GM23248 (cell line): ENCODE measurements at regions not wholly inside any gene's neighbourhood (a gene's known extent, or its start where the extent isn't known, plus 50 kb on each side); places are given as distances from the start of the nearest gene placed in this dataset.
"Not testable (repeated sequence)": the region's sequence is repeated elsewhere in the genome, so short reads cannot be mapped to it uniquely, and the experiment has no call there.

Source experiments
- DNase-seq: peaks from one replicate; pipeline ENCODE4 v3.0.0-alpha.2; 2015
- H2AFZ ChIP-seq: fragments of 200-600 bp; sonication (generic); 2 replicates; pipeline ENCODE4 v1.6.1; 2016; ENCODE audit warnings: antibody characterized with exemption
- H3F3A ChIP-seq: fragments of 200-600 bp; sonication (generic); 2 replicates; pipeline ENCODE4 v1.6.1; 2016; ENCODE audit warnings: mild to moderate bottlenecking, antibody characterized with exemption, mixed run types; ENCODE audit not compliant: insufficient read depth
- H3K27ac ChIP-seq: fragments of 200-600 bp; sonication (generic); 2 replicates; pipeline ENCODE4 v1.5.1; 2016; ENCODE audit warnings: mild to moderate bottlenecking
- H3K27me3 ChIP-seq: fragments of 200-600 bp; sonication (generic); replicated peaks from 2 replicates; pipeline ENCODE4 v1.6.1; 2016; ENCODE audit warnings: mild to moderate bottlenecking; ENCODE audit not compliant: insufficient read depth
- H3K36me3 ChIP-seq: fragments of 200-600 bp; sonication (generic); 2 replicates; pipeline ENCODE4 v1.6.1; 2016; ENCODE audit warnings: low read depth, mild to moderate bottlenecking
- H3K4me1 ChIP-seq: fragments of 200-600 bp; sonication (generic); 2 replicates; pipeline ENCODE4 v1.6.1; 2016; ENCODE audit warnings: mild to moderate bottlenecking; ENCODE audit not compliant: insufficient read depth
- H3K4me2 ChIP-seq: fragments of 200-600 bp; sonication (generic); one replicate; pipeline ENCODE4 v1.6.1; 2016; ENCODE audit warnings: mild to moderate bottlenecking; ENCODE audit not compliant: unreplicated experiment
- H3K4me3 ChIP-seq: fragments of 200-600 bp; sonication (generic); 2 replicates; pipeline ENCODE4 v1.5.1; 2016; ENCODE audit warnings: mild to moderate bottlenecking
- H3K79me2 ChIP-seq: fragments of 200-600 bp; sonication (generic); 2 replicates; pipeline ENCODE4 v1.6.1; 2016; ENCODE audit warnings: mild to moderate bottlenecking; ENCODE audit not compliant: insufficient read depth
- H3K9ac ChIP-seq: fragments of 200-600 bp; sonication (generic); 2 replicates; pipeline ENCODE4 v1.6.1; 2016; ENCODE audit warnings: mild to moderate bottlenecking
- H3K9me2 ChIP-seq: fragments of 200-600 bp; sonication (generic); 2 replicates; pipeline ENCODE4 v1.6.1; 2016; ENCODE audit warnings: mixed run types, mild to moderate bottlenecking, moderate library complexity; ENCODE audit not compliant: insufficient read depth
- H3K9me3 ChIP-seq: fragments of 200-600 bp; sonication (generic); one replicate; pipeline ENCODE4 v1.6.1; 2017; ENCODE audit warnings: low read depth
- H4K20me1 ChIP-seq: fragments of 200-600 bp; sonication (generic); 2 replicates; pipeline ENCODE4 v1.6.0; 2016; ENCODE audit not compliant: insufficient read depth
- EZH2 ChIP-seq: fragments of 200-600 bp; sonication (generic); IDR thresholded peaks from 2 replicates; pipeline ENCODE4 v1.6.1; 2018; ENCODE audit warnings: antibody characterized with exemption, mild to moderate bottlenecking; ENCODE audit not compliant: insufficient read depth, poor library complexity, severe bottlenecking
- EZH2phosphoT487 ChIP-seq: fragments of 200-600 bp; sonication (generic); IDR thresholded peaks from 2 replicates; pipeline ENCODE4 v1.6.1; 2018; ENCODE audit warnings: antibody characterized with exemption, moderate library complexity, mild to moderate bottlenecking, low read depth; ENCODE audit not compliant: insufficient read depth
- WGBS, 2 experiments: methylation state at CpG; one replicate each; pipeline ENCODE4 v1.1.6; 2015 to 2017; ENCODE audit warnings: low lambda C conversion rate in 2 of 2, low coverage in 1 of 2; ENCODE audit errors: missing lambda C conversion rate in 2 of 2; 5-methylcytosine and 5-hydroxymethylcytosine counted together
- in situ Hi-C: fragments of 300-500 bp; cut with MboI; formaldehyde crosslinking; loops from 2 replicates; pipeline ENCODE4 v1.15.0; 2020

DNA sequence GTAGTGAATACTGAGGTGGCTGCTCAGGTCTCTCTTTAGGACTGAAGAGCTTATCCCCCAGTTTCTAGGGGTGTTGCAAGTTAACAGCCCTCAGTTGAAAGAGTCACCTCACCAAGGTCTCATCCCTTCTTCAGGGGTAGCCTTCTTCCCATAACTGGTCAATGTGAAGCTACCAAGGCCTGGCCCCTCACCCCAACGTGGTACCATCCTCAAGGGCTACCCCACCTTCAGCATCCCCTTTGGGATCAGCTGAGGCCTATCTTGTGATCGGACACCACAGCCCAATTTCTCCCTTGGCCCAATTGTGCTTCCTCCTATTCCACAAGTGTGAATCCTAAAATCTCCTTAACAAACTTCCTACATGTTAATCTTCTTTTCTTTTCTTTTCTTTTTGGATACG, 289.5 kb upstream of the MKLN1 start:
- 62 to 70% methylated on average over 3 of the region's 3 CpGs for WGBS, 2 experiments
- TF ChIP-seq EZH2phosphoT487 (no peak), EZH2 (no peak)
- in situ Hi-C loops: no loop called here
- Histone ChIP-seq H3K27me3 (no peaks in the 10 kb centered on the region), H4K20me1 (no peaks in the 10 kb centered on the region), H3K4me3 (no peak overlapping the region), H3K27ac (peak overlapping the region; percentile 48), H3K79me2 (peaks cover 97% of the 10 kb centered on the region), H3F3A (peaks cover 54% of the 10 kb centered on the region), H3K4me2 (peak overlapping the region; percentile 72), H3K9me3 (no peaks in the 10 kb centered on the region), H3K4me1 (peaks cover 32% of the 10 kb centered on the region), H3K9me2 (no peaks in the 10 kb centered on the region), H3K36me3 (no peaks in the 10 kb centered on the region; the same call in 1 of the 2 replicates), H2AFZ (no peak overlapping the region), H3K9ac (no peak overlapping the region)
- DNase-seq: no peak

DNA sequence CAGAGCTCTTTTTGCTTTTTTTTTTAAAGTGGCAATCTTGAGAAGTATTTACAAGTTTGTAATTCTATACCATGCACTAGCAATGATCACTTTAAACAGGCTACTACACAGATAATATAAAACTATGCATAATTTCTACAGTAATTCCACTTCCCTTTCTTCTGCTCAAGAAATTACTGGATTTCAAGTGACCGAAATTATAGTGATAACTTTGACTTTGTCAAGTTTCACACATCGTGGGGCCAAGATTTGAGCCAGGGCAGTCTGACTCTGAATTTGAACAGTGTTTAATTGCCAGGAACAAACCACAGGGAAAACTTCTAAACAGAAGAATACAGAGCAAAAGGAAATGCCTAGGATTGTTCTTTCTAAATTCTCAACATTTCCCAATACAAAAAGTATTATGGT, 288.3 kb upstream of the MKLN1 start:
- H3K9ac ChIP-seq: peak overlapping the region; percentile 66

DNA sequence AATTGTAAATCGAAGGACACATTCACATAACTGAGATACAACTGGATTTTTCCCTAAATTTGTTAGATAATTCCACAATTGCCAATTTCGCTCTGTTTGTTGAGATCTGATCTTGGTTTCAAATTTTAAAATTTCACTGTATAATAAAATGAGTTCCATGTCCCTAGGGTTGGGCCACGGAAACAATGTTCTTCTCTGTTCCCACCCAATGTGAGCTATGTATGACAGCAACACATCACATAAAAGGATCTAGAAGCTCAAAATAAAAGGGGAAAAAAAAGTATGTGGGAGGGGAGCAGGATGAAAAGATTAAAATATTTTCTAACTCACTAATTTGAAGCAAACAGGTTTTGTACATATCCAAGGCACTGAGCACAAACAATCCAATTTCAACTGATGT, 287.8 kb upstream of the MKLN1 start:
- peak; percentile 38 for DNase-seq
- H3K9ac ChIP-seq: peak overlapping the region; percentile 66
- peaks cover 1% of the 10 kb centered on the region for H3K36me3 ChIP-seq
- peaks cover 21% of the 10 kb centered on the region for H3K4me1 ChIP-seq
- H3K9me2 ChIP-seq: no peaks in the 10 kb centered on the region
- no peak overlapping the region for H2AFZ ChIP-seq
- 15 to 16% methylated on average over 3 of the region's 3 CpGs for WGBS, 2 experiments
- H3K4me2 ChIP-seq: peak overlapping the region; percentile 72
- TF ChIP-seq EZH2phosphoT487 (no peak), EZH2 (no peak)
- peak overlapping the region; percentile 48 for H3K27ac ChIP-seq
- H4K20me1 ChIP-seq: no peaks in the 10 kb centered on the region
- H3F3A ChIP-seq: peaks cover 51% of the 10 kb centered on the region
- in situ Hi-C loops: no loop called here
- no peaks in the 10 kb centered on the region for H3K9me3 ChIP-seq
- peak overlapping the region; percentile 49 for H3K4me3 ChIP-seq
- peaks cover 97% of the 10 kb centered on the region for H3K79me2 ChIP-seq
- H3K27me3 ChIP-seq: no peaks in the 10 kb centered on the region

More for the DNA sequence above, 288.3 kb upstream of the MKLN1 start:
- Histone ChIP-seq H3K79me2 (peaks cover 97% of the 10 kb centered on the region), H3K27me3 (no peaks in the 10 kb centered on the region), H3K36me3 (no peaks in the 10 kb centered on the region; the same call in 1 of the 2 replicates), H3K27ac (peak overlapping the region; percentile 48), H3K4me2 (peak overlapping the region; percentile 72), H3K9me2 (no peaks in the 10 kb centered on the region), H3F3A (peaks cover 49% of the 10 kb centered on the region), H2AFZ (no peak overlapping the region), H3K4me1 (peaks cover 24% of the 10 kb centered on the region), H3K9me3 (no peaks in the 10 kb centered on the region), H3K4me3 (peak overlapping the region; percentile 49), H4K20me1 (no peaks in the 10 kb centered on the region)
- DNase-seq: peak; percentile 34
- TF ChIP-seq EZH2 (no peak), EZH2phosphoT487 (no peak)
- in situ Hi-C loops: no loop called here
- WGBS, 2 experiments: 5 to 6% methylated on average over 2 of the region's 2 CpGs

DNA sequence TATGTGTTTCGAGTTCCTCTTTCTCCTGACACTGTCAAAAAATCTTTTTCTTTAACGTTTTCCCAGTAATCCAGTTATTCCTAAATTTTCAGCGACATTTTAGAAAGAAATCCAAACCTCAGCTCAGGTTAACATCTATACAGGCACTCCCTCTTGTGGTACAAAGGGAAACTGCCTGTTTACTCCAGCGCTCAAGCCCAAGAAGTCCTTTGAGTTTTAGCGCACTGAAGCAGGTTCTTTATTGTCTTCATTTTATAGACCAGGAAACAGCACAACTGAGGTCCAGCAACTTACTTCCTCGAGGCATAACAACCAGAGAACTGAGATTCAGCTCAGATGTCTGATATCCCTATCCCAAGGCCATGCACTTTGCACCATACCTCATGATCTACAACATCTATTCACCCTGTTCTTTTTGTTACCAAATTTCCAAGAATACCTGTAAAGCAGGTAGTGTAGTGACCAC, 287.2 kb upstream of the MKLN1 start:
- in situ Hi-C loops: no loop called here
- Histone ChIP-seq H3K9me2 (no peaks in the 10 kb centered on the region), H3K4me3 (peak overlapping the region; percentile 49), H3K9me3 (no peaks in the 10 kb centered on the region), H3K4me2 (peak overlapping the region; percentile 72), H3K4me1 (peaks cover 21% of the 10 kb centered on the region), H3K27ac (peak overlapping the region; percentile 48), H3F3A (peaks cover 57% of the 10 kb centered on the region), H3K9ac (peak overlapping the region; percentile 66), H4K20me1 (no peaks in the 10 kb centered on the region), H3K27me3 (no peaks in the 10 kb centered on the region), H2AFZ (no peak overlapping the region), H3K36me3 (peaks cover 8% of the 10 kb centered on the region), H3K79me2 (peaks cover 97% of the 10 kb centered on the region)
- TF ChIP-seq EZH2phosphoT487: no peak
- no peak for TF ChIP-seq EZH2
- 4% methylated on average over 6 of the region's 6 CpGs for WGBS, 2 experiments
- peak; percentile 78 for DNase-seq

DNA sequence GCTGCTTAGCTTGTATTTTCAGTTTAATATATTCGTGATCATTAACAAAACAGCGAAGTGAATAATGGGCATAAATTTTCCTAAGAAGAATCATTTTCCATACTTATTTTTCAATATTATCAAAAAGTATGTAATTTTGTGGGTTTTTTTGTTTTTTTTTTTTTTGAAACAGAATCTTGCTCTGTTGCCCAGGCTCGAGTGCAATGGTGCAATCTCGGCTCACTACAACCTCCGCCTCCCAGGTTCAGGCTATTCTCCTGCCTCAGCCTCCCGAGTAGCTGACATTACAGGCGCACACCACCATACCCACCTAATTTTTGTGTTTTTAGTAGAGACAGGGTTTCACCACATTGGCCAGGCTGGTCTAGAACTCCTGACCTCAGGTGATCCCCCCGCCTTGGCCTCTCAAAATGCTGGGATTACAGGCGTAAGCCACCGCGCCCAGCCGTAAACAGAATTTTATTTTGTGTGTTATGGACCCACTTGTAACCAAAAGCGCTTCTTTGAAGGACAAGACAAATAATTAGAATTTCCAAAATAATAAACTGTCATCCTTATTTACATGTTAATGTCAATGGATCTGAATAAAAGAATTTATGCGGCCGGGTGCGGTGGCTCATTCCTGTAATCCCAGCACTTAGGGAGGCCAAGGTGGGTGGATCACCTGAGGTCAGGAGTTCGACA, 286.5 kb upstream of the MKLN1 start:
- H3K4me2 ChIP-seq, DNase-seq, H3K4me3 ChIP-seq, H2AFZ ChIP-seq, H3K27me3 ChIP-seq, H3K9me3 ChIP-seq, H3K27ac ChIP-seq, H3K9ac ChIP-seq, in situ Hi-C loops, H3K9me2 ChIP-seq, H4K20me1 ChIP-seq: not testable (repeated sequence)
- peaks cover 60% of the 10 kb centered on the region for H3F3A ChIP-seq
- 94 to 98% methylated on average over 17 of the region's 17 CpGs for WGBS, 2 experiments
- peaks cover 99% of the 10 kb centered on the region for H3K79me2 ChIP-seq
- H3K4me1 ChIP-seq: peaks cover 21% of the 10 kb centered on the region
- peaks cover 10% of the 10 kb centered on the region for H3K36me3 ChIP-seq
